ENCODE measurements at regions not wholly inside any gene's neighbourhood (a gene's known extent, or its start where the extent isn't known, plus 50 kb on each side); places are given as distances from the start of the nearest gene placed in this dataset.

- H3K36me3 Mint-ChIP-seq (ENCODE audit: low read depth), result no peaks in the 10 kb centered on the region
- ATAC-seq (no peak), DNase-seq (no peak)
- H3K9me3 ChIP-seq (ENCODE audit: control insufficient read depth, low read length, poor library complexity, severe bottlenecking), result no peaks in the 10 kb centered on the region
- no peak overlapping the region for H3K27ac Mint-ChIP-seq
- no peaks in the 10 kb centered on the region for H3K27me3 Mint-ChIP-seq
- no peak overlapping the region for H3K4me3 Mint-ChIP-seq
- H3K4me1 Mint-ChIP-seq, result no peaks in the 10 kb centered on the region
Measured at GRCh38 chr13:37230346-37230745, 124.9 kb upstream of the CSNK1A1L start.

- Mint-ChIP-seq H3K27me3 (no peaks in the 10 kb centered on the region), H3K4me3 (no peak overlapping the region), H3K27ac (no peak overlapping the region), H3K36me3 (ENCODE audit: low read depth) (no peaks in the 10 kb centered on the region), H3K4me1 (no peaks in the 10 kb centered on the region)
- DNase-seq (no peak), ATAC-seq (no peak)
- H3K9me3 ChIP-seq (ENCODE audit: control insufficient read depth, low read length, poor library complexity, severe bottlenecking), result no peaks in the 10 kb centered on the region
Measured at GRCh38 chr13:37229931-37230330, 124.5 kb upstream of the CSNK1A1L start.

- DNase-seq (no peak), ATAC-seq (no peak)
- H3K4me1 Mint-ChIP-seq, result no peaks in the 10 kb centered on the region
- H3K27ac Mint-ChIP-seq, result no peak overlapping the region
- H3K27me3 Mint-ChIP-seq, result no peaks in the 10 kb centered on the region
- H3K4me3 Mint-ChIP-seq, result no peak overlapping the region
- peaks cover 2% of the 10 kb centered on the region for H3K9me3 ChIP-seq (ENCODE audit: control insufficient read depth, low read length, poor library complexity, severe bottlenecking)
- no peaks in the 10 kb centered on the region for H3K36me3 Mint-ChIP-seq (ENCODE audit: low read depth)
Measured at GRCh38 chr13:37226971-37227370, 121.5 kb upstream of the CSNK1A1L start.

- no peak overlapping the region for H3K27ac Mint-ChIP-seq
- H3K4me1 Mint-ChIP-seq, result no peaks in the 10 kb centered on the region
- H3K9me3 ChIP-seq (ENCODE audit: control insufficient read depth, low read length, poor library complexity, severe bottlenecking), result peaks cover 2% of the 10 kb centered on the region
- no peak overlapping the region for H3K4me3 Mint-ChIP-seq
- DNase-seq, result no peak
- H3K36me3 Mint-ChIP-seq (ENCODE audit: low read depth), result no peaks in the 10 kb centered on the region
- H3K27me3 Mint-ChIP-seq, result no peaks in the 10 kb centered on the region
- no peak for ATAC-seq
Measured at GRCh38 chr13:37225414-37226070, 120.1 kb upstream of the CSNK1A1L start.

GRCh38 chr13:37216331-37216730 is 110.9 kb upstream of the CSNK1A1L start:
- H3K36me3 Mint-ChIP-seq (ENCODE audit: low read depth), result no peaks in the 10 kb centered on the region
- H3K4me1 Mint-ChIP-seq, result no peaks in the 10 kb centered on the region
- H3K27ac Mint-ChIP-seq, result no peak overlapping the region
- no peak overlapping the region for H3K4me3 Mint-ChIP-seq
- H3K27me3 Mint-ChIP-seq, result no peaks in the 10 kb centered on the region
- DNase-seq (no peak), ATAC-seq (no peak)
- H3K9me3 ChIP-seq (ENCODE audit: control insufficient read depth, low read length, poor library complexity, severe bottlenecking), result no peaks in the 10 kb centered on the region

- Mint-ChIP-seq H3K27ac (no peak overlapping the region), H3K4me1 (no peaks in the 10 kb centered on the region)
Measured at GRCh38 chr13:37212826-37213225, 107.4 kb upstream of the CSNK1A1L start.

GRCh38 chr13:37211487-37211886 is 106.0 kb upstream of the CSNK1A1L start:
- Mint-ChIP-seq H3K27me3 (no peaks in the 10 kb centered on the region), H3K4me3 (no peak overlapping the region), H3K4me1 (no peaks in the 10 kb centered on the region), H3K27ac (no peak overlapping the region), H3K36me3 (ENCODE audit: low read depth) (no peaks in the 10 kb centered on the region)
- no peak for ATAC-seq
- H3K9me3 ChIP-seq (ENCODE audit: control insufficient read depth, low read length, poor library complexity, severe bottlenecking), result no peaks in the 10 kb centered on the region
- DNase-seq, result no peak

More at GRCh38 chr13:37212826-37213225, 107.4 kb upstream of the CSNK1A1L start:
- no peaks in the 10 kb centered on the region for H3K27me3 Mint-ChIP-seq
- DNase-seq, result no peak
- H3K4me3 Mint-ChIP-seq, result no peak overlapping the region
- ATAC-seq, result no peak
- no peaks in the 10 kb centered on the region for H3K9me3 ChIP-seq (ENCODE audit: control insufficient read depth, low read length, poor library complexity, severe bottlenecking)
- H3K36me3 Mint-ChIP-seq (ENCODE audit: low read depth), result no peaks in the 10 kb centered on the region

GRCh38 chr13:37209621-37210580 is 104.4 kb upstream of the CSNK1A1L start:
- no peaks in the 10 kb centered on the region for H3K9me3 ChIP-seq (ENCODE audit: control insufficient read depth, low read length, poor library complexity, severe bottlenecking)
- H3K4me1 Mint-ChIP-seq, result no peaks in the 10 kb centered on the region
- no peaks in the 10 kb centered on the region for H3K36me3 Mint-ChIP-seq (ENCODE audit: low read depth)
- DNase-seq (no peak), ATAC-seq (no peak)
- H3K27ac Mint-ChIP-seq, result no peak overlapping the region
- H3K27me3 Mint-ChIP-seq, result no peaks in the 10 kb centered on the region
- H3K4me3 Mint-ChIP-seq, result no peak overlapping the region

GRCh38 chr13:37207691-37208451 is 102.4 kb upstream of the CSNK1A1L start:
- DNase-seq, result no peak
- H3K27ac Mint-ChIP-seq, result no peak overlapping the region
- no peaks in the 10 kb centered on the region for H3K27me3 Mint-ChIP-seq
- no peaks in the 10 kb centered on the region for H3K9me3 ChIP-seq (ENCODE audit: control insufficient read depth, low read length, poor library complexity, severe bottlenecking)
- no peak for ATAC-seq
- H3K4me1 Mint-ChIP-seq, result no peaks in the 10 kb centered on the region
- no peak overlapping the region for H3K4me3 Mint-ChIP-seq
- no peaks in the 10 kb centered on the region for H3K36me3 Mint-ChIP-seq (ENCODE audit: low read depth)

- H3K4me1 Mint-ChIP-seq, result no peaks in the 10 kb centered on the region
- no peaks in the 10 kb centered on the region for H3K36me3 Mint-ChIP-seq (ENCODE audit: low read depth)
- no peaks in the 10 kb centered on the region for H3K9me3 ChIP-seq (ENCODE audit: control insufficient read depth, low read length, poor library complexity, severe bottlenecking)
- no peak overlapping the region for H3K4me3 Mint-ChIP-seq
- H3K27ac Mint-ChIP-seq, result no peak overlapping the region
- DNase-seq (no peak), ATAC-seq (no peak)
- H3K27me3 Mint-ChIP-seq, result no peaks in the 10 kb centered on the region
Measured at GRCh38 chr13:37202264-37202663, 96.8 kb upstream of the CSNK1A1L start.

- Mint-ChIP-seq H3K4me3 (no peak overlapping the region), H3K27me3 (no peaks in the 10 kb centered on the region), H3K4me1 (no peaks in the 10 kb centered on the region), H3K27ac (no peak overlapping the region), H3K36me3 (ENCODE audit: low read depth) (no peaks in the 10 kb centered on the region)
- DNase-seq, result no peak
- ATAC-seq, result no peak
- H3K9me3 ChIP-seq (ENCODE audit: control insufficient read depth, low read length, poor library complexity, severe bottlenecking), result no peaks in the 10 kb centered on the region
Measured at GRCh38 chr13:37201081-37201480, 95.6 kb upstream of the CSNK1A1L start.

- H3K27me3 Mint-ChIP-seq, result no peaks in the 10 kb centered on the region
- H3K4me1 Mint-ChIP-seq, result no peaks in the 10 kb centered on the region
- H3K4me3 Mint-ChIP-seq, result no peak overlapping the region
- ATAC-seq (no peak), DNase-seq (no peak)
- H3K9me3 ChIP-seq (ENCODE audit: control insufficient read depth, low read length, poor library complexity, severe bottlenecking), result no peaks in the 10 kb centered on the region
- no peak overlapping the region for H3K27ac Mint-ChIP-seq
- H3K36me3 Mint-ChIP-seq (ENCODE audit: low read depth), result no peaks in the 10 kb centered on the region
Measured at GRCh38 chr13:37198629-37199028, 93.2 kb upstream of the CSNK1A1L start.

- Mint-ChIP-seq H3K27me3 (no peaks in the 10 kb centered on the region), H3K36me3 (ENCODE audit: low read depth) (no peaks in the 10 kb centered on the region), H3K4me1 (no peaks in the 10 kb centered on the region), H3K4me3 (no peak overlapping the region), H3K27ac (no peak overlapping the region)
- no peaks in the 10 kb centered on the region for H3K9me3 ChIP-seq (ENCODE audit: control insufficient read depth, low read length, poor library complexity, severe bottlenecking)
- no peak for DNase-seq
- no peak for ATAC-seq
Measured at GRCh38 chr13:37195621-37196020, 90.2 kb upstream of the CSNK1A1L start.

Data from T-helper 17 cell (primary cell).